HG03280 (cell line): ENCODE measurements at regions not wholly inside any gene's neighbourhood (a gene's known extent, or its start where the extent isn't known, plus 50 kb on each side); places are given as distances from the start of the nearest gene placed in this dataset.
"Not testable (repeated sequence)": the region's sequence is repeated elsewhere in the genome, so short reads cannot be mapped to it uniquely, and the experiment has no call there.

Experiments
- ATAC-seq: cut with Tn5 transposase; IDR thresholded peaks from one replicate; pipeline ENCODE4 v1.9.1; 2021; ENCODE audit warnings: mild to moderate bottlenecking, moderate library complexity; ENCODE audit not compliant: unreplicated experiment

GRCh38 chr3:182644013-182644412 lies 149.3 kb upstream of the ATP11B start:
- ATAC-seq = no peak

GRCh38 chr3:182644790-182645433 lies 148.4 kb upstream of the ATP11B start:
- ATAC-seq = peak; percentile 46

GRCh38 chr3:182650568-182651128 lies 142.7 kb upstream of the ATP11B start:
- ATAC-seq = no peak

GRCh38 chr3:182651461-182651860 lies 141.8 kb upstream of the ATP11B start:
- no peak for ATAC-seq

- not testable (repeated sequence) for ATAC-seq
Measured at GRCh38 chr3:182653065-182653464, 140.2 kb upstream of the ATP11B start.

- no peak for ATAC-seq
Measured at GRCh38 chr3:182668541-182668940, 124.8 kb upstream of the ATP11B start.

GRCh38 chr3:182668974-182669373 lies 124.3 kb upstream of the ATP11B start:
- ATAC-seq = no peak

GRCh38 chr3:182671541-182671940 lies 121.8 kb upstream of the ATP11B start:
- no peak for ATAC-seq

GRCh38 chr3:182671942-182672341 lies 121.4 kb upstream of the ATP11B start:
- no peak for ATAC-seq

GRCh38 chr3:182673336-182673735 lies 120.0 kb upstream of the ATP11B start:
- no peak for ATAC-seq

GRCh38 chr3:182682263-182683241 lies 110.8 kb upstream of the ATP11B start:
- ATAC-seq = peak; percentile 92

GRCh38 chr3:182683453-182683852 lies 109.9 kb upstream of the ATP11B start:
- ATAC-seq = peak; percentile 53

- peak; percentile 4 for ATAC-seq
Measured at GRCh38 chr3:182683858-182684257, 109.4 kb upstream of the ATP11B start.

GRCh38 chr3:182686033-182686886 lies 107.0 kb upstream of the ATP11B start:
- no peak for ATAC-seq

- no peak for ATAC-seq
Measured at GRCh38 chr3:182690172-182690571, 103.1 kb upstream of the ATP11B start.

GRCh38 chr3:182692021-182692420 lies 101.3 kb upstream of the ATP11B start:
- no peak for ATAC-seq

- no peak for ATAC-seq
Measured at GRCh38 chr3:182692695-182693094, 100.6 kb upstream of the ATP11B start.

GRCh38 chr3:182693723-182694122 lies 99.6 kb upstream of the ATP11B start:
- no peak for ATAC-seq

- ATAC-seq = no peak
Measured at GRCh38 chr3:182696916-182697315, 96.4 kb upstream of the ATP11B start.

GRCh38 chr3:182697345-182697919 lies 95.9 kb upstream of the ATP11B start:
- no peak for ATAC-seq
